ENCODE measurements at regions not wholly inside any gene's neighbourhood (a gene's known extent, or its start where the extent isn't known, plus 50 kb on each side); places are given as distances from the start of the nearest gene placed in this dataset.

- DNase-seq (no peak), ATAC-seq (ENCODE audit: low FRiP score in 2 of 2) (no peak)
- no peaks in the 10 kb centered on the region for H3K4me1 ChIP-seq
- no peaks in the 10 kb centered on the region for H3K9me3 ChIP-seq
- H3K27ac ChIP-seq = no peak overlapping the region
- no peaks in the 10 kb centered on the region for H3K36me3 ChIP-seq
- no peak for TF ChIP-seq EP300 (IDR thresholded peaks at IDR 0.05)
- TF ChIP-seq POLR2A (IDR thresholded peaks at IDR 0.05) = no peak
- no peak for TF ChIP-seq POLR2AphosphoS5 (IDR thresholded peaks at IDR 0.05)
- no peak for TF ChIP-seq CTCF (IDR thresholded peaks at IDR 0.05)
- 52 to 63% methylated on average over 3 of the region's 3 CpGs for WGBS, 2 donors
- H3K27me3 ChIP-seq = no peaks in the 10 kb centered on the region
- H3K4me3 ChIP-seq = no peak overlapping the region
Observed at GRCh38 chrX:42992199-42992943, 214.4 kb upstream of the PPP1R2C start.

GRCh38 chrX:42996861-42997260 lies 218.9 kb upstream of the PPP1R2C start:
- no peaks in the 10 kb centered on the region for H3K27me3 ChIP-seq
- H3K27ac ChIP-seq = no peak overlapping the region
- H3K4me3 ChIP-seq = no peak overlapping the region
- no peaks in the 10 kb centered on the region for H3K4me1 ChIP-seq
- TF ChIP-seq POLR2A (IDR thresholded peaks at IDR 0.05) (no peak), CTCF (IDR thresholded peaks at IDR 0.05) (no peak), EP300 (IDR thresholded peaks at IDR 0.05) (no peak), POLR2AphosphoS5 (IDR thresholded peaks at IDR 0.05) (no peak)
- no peaks in the 10 kb centered on the region for H3K36me3 ChIP-seq
- DNase-seq = no peak
- WGBS, 2 donors = 25 to 38% methylated on average over 3 of the region's 3 CpGs
- H3K9me3 ChIP-seq = no peaks in the 10 kb centered on the region
- no peak for ATAC-seq (ENCODE audit: low FRiP score in 2 of 2)

- TF ChIP-seq EP300 (IDR thresholded peaks at IDR 0.05) (no peak), POLR2A (IDR thresholded peaks at IDR 0.05) (no peak), POLR2AphosphoS5 (IDR thresholded peaks at IDR 0.05) (no peak)
Observed at GRCh38 chrX:43000121-43000520, 222.2 kb upstream of the PPP1R2C start.

GRCh38 chrX:43002526-43003203 lies 224.7 kb upstream of the PPP1R2C start:
- Histone ChIP-seq H3K4me1 (no peaks in the 10 kb centered on the region), H3K4me3 (no peak overlapping the region), H3K36me3 (no peaks in the 10 kb centered on the region), H3K27me3 (no peaks in the 10 kb centered on the region), H3K9me3 (no peaks in the 10 kb centered on the region), H3K27ac (no peak overlapping the region)
- TF ChIP-seq CTCF (IDR thresholded peaks at IDR 0.05) (no peak), EP300 (IDR thresholded peaks at IDR 0.05) (no peak), POLR2A (IDR thresholded peaks at IDR 0.05) (no peak), POLR2AphosphoS5 (IDR thresholded peaks at IDR 0.05) (no peak)
- no peak for ATAC-seq (ENCODE audit: low FRiP score in 2 of 2)
- WGBS, 2 donors = 73 to 89% methylated on average over 4 of the region's 4 CpGs
- DNase-seq = no peak

More at GRCh38 chrX:43000121-43000520, 222.2 kb upstream of the PPP1R2C start:
- WGBS, 2 donors = 68 to 69% methylated on average over 2 of the region's 2 CpGs
- Histone ChIP-seq H3K9me3 (no peaks in the 10 kb centered on the region), H3K4me1 (no peaks in the 10 kb centered on the region), H3K4me3 (no peak overlapping the region), H3K27me3 (no peaks in the 10 kb centered on the region), H3K36me3 (no peaks in the 10 kb centered on the region), H3K27ac (no peak overlapping the region)
- DNase-seq = no peak
- no peak for ATAC-seq (ENCODE audit: low FRiP score in 2 of 2)

- Histone ChIP-seq H3K27me3 (no peaks in the 10 kb centered on the region), H3K4me1 (no peaks in the 10 kb centered on the region), H3K27ac (no peak overlapping the region), H3K36me3 (no peaks in the 10 kb centered on the region), H3K9me3 (no peaks in the 10 kb centered on the region), H3K4me3 (no peak overlapping the region)
- DNase-seq = no peak
- TF ChIP-seq EP300 (IDR thresholded peaks at IDR 0.05) (no peak), POLR2A (IDR thresholded peaks at IDR 0.05) (no peak)
- WGBS, 2 donors = 92 to 96% methylated on average over 3 of the region's 3 CpGs
- no peak for ATAC-seq (ENCODE audit: low FRiP score in 2 of 2)
Observed at GRCh38 chrX:43003204-43003565, 225.2 kb upstream of the PPP1R2C start.
